OCI-LY3 (cell line): ENCODE measurements at regions not wholly inside any gene's neighbourhood (a gene's known extent, or its start where the extent isn't known, plus 50 kb on each side); places are given as distances from the start of the nearest gene placed in this dataset.
"Not testable (repeated sequence)": the region's sequence is repeated elsewhere in the genome, so short reads cannot be mapped to it uniquely, and the experiment has no call there.

Experiments used
- H2AFZ ChIP-seq: fragments of 200-600, 300-600 bp; shearing (Covaris generic); 2 replicates; pipeline ENCODE4 v1.6.0; 2014; ENCODE audit warnings: antibody characterized with exemption, low read depth, low read length
- H3K27ac ChIP-seq: fragments of 200-600, 300-600 bp; sonication (generic); 2 replicates; pipeline ENCODE4 v1.5.1; 2014; ENCODE audit warnings: mild to moderate bottlenecking, low read length, moderate library complexity, mixed read lengths
- H3K27me3 ChIP-seq: fragments of 200-600, 300-600 bp; sonication (generic); 2 replicates; pipeline ENCODE4 v1.6.1; 2014; ENCODE audit warnings: low read depth, low read length, mixed read lengths
- H3K36me3 ChIP-seq: fragments of 200-600, 300-600 bp; sonication (generic); replicated peaks from 2 replicates; pipeline ENCODE3; 2014; ENCODE audit warnings: low read depth, low read length, mixed read lengths
- H3K4me1 ChIP-seq: fragments of 300-600, 200-600 bp; sonication (generic); 2 replicates; pipeline ENCODE4 v1.6.1; 2014; ENCODE audit warnings: low read length, mixed read lengths
- H3K4me2 ChIP-seq: fragments of 200-600, 300-600 bp; sonication (generic); 2 replicates; pipeline ENCODE4 v1.6.1; 2014; ENCODE audit warnings: low read length, mixed read lengths
- H3K4me3 ChIP-seq: fragments of 300-600, 200-600 bp; sonication (generic); 2 replicates; pipeline ENCODE4 v1.5.1; 2014; ENCODE audit warnings: antibody characterized with exemption, mild to moderate bottlenecking, low read length, moderate library complexity
- H3K79me2 ChIP-seq: fragments of 300-600, 200-600 bp; shearing (Covaris generic); 2 replicates; pipeline ENCODE4 v1.6.1; 2014; ENCODE audit warnings: mild to moderate bottlenecking, low read length, mixed read lengths
- H3K9ac ChIP-seq: fragments of 300-600, 200-600 bp; shearing (Covaris generic); 2 replicates; pipeline ENCODE4 v1.6.0; 2014; ENCODE audit warnings: mild to moderate bottlenecking, low read length, moderate library complexity
- H3K9me3 ChIP-seq: fragments of 200-600, 300-600 bp; shearing (Covaris generic); 2 replicates; pipeline ENCODE4 v1.6.1; 2014; ENCODE audit warnings: low read length, mixed read lengths; ENCODE audit not compliant: insufficient read depth
- H4K20me1 ChIP-seq: fragments of 200-600, 300-600 bp; sonication (generic); 2 replicates; pipeline ENCODE4 v1.6.1; 2016; ENCODE audit warnings: low read length, mixed read lengths; ENCODE audit not compliant: insufficient read depth
- EZH2phosphoT487 ChIP-seq: fragments of 200-600 bp; shearing (Covaris generic); IDR thresholded peaks from 2 replicates; pipeline ENCODE4 v1.6.1; 2018; ENCODE audit warnings: antibody characterized with exemption, mixed run types, low read depth
- TF ChIP-seq, protein P1 (sequence below): fragments of 200-600, 300-600 bp; sonication (generic); IDR thresholded peaks from 2 replicates; pipeline ENCODE4 v1.5.1; 2014; ENCODE audit warnings: antibody characterized with exemption, low read length, low read depth

DNA sequence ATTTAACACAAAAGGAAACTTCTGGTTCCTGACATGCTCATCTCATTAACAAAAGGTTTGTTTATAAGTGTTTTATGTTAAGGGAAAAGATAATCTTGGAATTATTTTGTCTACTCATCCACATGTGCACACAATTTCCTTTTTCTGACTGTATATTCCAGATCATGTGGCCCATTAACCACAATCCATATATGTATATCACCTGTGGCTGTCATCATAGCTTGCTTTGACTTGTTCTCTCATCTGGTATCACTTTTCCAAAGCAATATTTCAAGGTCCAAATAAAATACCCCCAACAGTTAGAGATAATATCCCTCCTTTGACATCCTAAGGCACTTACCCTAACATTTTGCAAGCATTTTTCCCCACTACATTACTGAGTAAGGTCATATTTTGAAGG lies 856.1 kb downstream of the CDH11 start:
- Histone ChIP-seq H3K9ac (no peak overlapping the region), H3K79me2 (no peaks in the 10 kb centered on the region)
- TF ChIP-seq, protein P1, sequence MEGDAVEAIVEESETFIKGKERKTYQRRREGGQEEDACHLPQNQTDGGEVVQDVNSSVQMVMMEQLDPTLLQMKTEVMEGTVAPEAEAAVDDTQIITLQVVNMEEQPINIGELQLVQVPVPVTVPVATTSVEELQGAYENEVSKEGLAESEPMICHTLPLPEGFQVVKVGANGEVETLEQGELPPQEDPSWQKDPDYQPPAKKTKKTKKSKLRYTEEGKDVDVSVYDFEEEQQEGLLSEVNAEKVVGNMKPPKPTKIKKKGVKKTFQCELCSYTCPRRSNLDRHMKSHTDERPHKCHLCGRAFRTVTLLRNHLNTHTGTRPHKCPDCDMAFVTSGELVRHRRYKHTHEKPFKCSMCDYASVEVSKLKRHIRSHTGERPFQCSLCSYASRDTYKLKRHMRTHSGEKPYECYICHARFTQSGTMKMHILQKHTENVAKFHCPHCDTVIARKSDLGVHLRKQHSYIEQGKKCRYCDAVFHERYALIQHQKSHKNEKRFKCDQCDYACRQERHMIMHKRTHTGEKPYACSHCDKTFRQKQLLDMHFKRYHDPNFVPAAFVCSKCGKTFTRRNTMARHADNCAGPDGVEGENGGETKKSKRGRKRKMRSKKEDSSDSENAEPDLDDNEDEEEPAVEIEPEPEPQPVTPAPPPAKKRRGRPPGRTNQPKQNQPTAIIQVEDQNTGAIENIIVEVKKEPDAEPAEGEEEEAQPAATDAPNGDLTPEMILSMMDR, result no peak
- TF ChIP-seq EZH2phosphoT487, result no peak

GRCh38 chr16:64260631-64261401 lies 861.0 kb downstream of the CDH11 start:
- not testable (repeated sequence) for H4K20me1 ChIP-seq, H3K4me3 ChIP-seq, H3K9me3 ChIP-seq, H3K27me3 ChIP-seq, H3K4me2 ChIP-seq, H3K4me1 ChIP-seq, H3K79me2 ChIP-seq, H3K27ac ChIP-seq, H2AFZ ChIP-seq, H3K36me3 ChIP-seq, H3K9ac ChIP-seq

More for the DNA sequence above, 856.1 kb downstream of the CDH11 start:
- no peak overlapping the region for H3K4me3 ChIP-seq
- H2AFZ ChIP-seq, result no peak overlapping the region
- no peaks in the 10 kb centered on the region for H4K20me1 ChIP-seq
- H3K4me2 ChIP-seq, result no peak overlapping the region
- H3K36me3 ChIP-seq, result no peaks in the 10 kb centered on the region
- H3K27me3 ChIP-seq, result no peaks in the 10 kb centered on the region
- no peak overlapping the region for H3K27ac ChIP-seq
- H3K4me1 ChIP-seq, result no peaks in the 10 kb centered on the region
- no peaks in the 10 kb centered on the region for H3K9me3 ChIP-seq

DNA sequence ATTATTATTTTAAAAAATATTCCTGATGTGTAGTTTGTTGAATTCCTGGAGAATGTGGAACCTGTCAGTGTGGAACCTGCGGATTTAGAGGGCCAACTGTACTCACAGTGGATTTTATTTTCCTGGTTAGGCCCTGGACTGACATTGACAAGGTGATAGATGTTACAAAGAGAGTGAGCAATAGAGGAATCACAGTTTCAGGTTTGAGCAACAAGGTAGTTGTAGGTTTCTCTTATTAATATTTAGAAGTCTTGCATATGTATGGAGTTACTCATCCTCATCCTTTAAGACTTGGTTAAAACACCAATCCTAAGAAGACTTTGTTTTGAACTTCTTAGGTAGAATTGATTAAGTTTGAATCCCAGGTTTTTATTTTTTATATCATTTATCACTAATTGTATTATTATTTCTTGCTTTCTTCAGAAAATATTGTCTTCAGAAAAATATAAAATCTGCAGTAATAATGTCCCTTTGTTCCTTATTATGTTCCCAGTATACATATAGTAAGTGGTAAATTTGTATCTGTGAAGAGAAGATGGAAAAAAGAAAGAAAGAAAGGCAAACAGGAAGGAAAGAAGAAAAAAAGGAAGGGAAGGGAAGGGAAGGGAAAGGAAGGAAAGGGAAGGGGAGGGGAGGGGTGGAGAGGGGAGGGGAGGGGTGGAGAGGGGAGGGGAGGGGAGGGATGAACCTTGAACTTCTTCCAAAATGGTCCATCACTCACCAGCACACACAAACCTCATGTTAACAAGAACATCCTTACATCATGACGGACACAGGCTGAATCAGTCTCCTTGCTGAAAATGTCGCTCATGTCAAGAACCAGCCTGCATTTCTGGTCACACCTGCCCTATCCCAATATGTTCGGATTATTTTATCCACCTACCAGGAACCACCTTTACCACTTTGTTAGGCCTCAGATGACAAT lies 867.2 kb downstream of the CDH11 start:
- H3K9me3 ChIP-seq, result no peaks in the 10 kb centered on the region
- H3K4me3 ChIP-seq, result no peak overlapping the region
- H3K36me3 ChIP-seq, result no peaks in the 10 kb centered on the region
- H3K27me3 ChIP-seq, result no peaks in the 10 kb centered on the region
- H3K9ac ChIP-seq, result no peak overlapping the region
- no peaks in the 10 kb centered on the region for H4K20me1 ChIP-seq
- H2AFZ ChIP-seq, result no peak overlapping the region
- H3K4me1 ChIP-seq, result peaks cover 9% of the 10 kb centered on the region
- no peak overlapping the region for H3K4me2 ChIP-seq
- no peaks in the 10 kb centered on the region for H3K79me2 ChIP-seq
- no peak overlapping the region for H3K27ac ChIP-seq
- TF ChIP-seq EZH2phosphoT487, result no peak
- TF ChIP-seq, protein P1, result no peak

GRCh38 chr16:64253525-64253924 lies 868.3 kb downstream of the CDH11 start:
- Histone ChIP-seq H3K9ac (no peak overlapping the region), H3K27ac (no peak overlapping the region), H2AFZ (no peak overlapping the region), H3K79me2 (no peaks in the 10 kb centered on the region), H3K27me3 (no peaks in the 10 kb centered on the region), H3K4me1 (peaks cover 9% of the 10 kb centered on the region), H3K9me3 (no peaks in the 10 kb centered on the region), H3K4me2 (no peak overlapping the region), H4K20me1 (no peaks in the 10 kb centered on the region), H3K36me3 (no peaks in the 10 kb centered on the region), H3K4me3 (no peak overlapping the region)
- TF ChIP-seq, protein P1, result no peak
- TF ChIP-seq EZH2phosphoT487, result no peak
